ENCODE measurements at regions not wholly inside any gene's neighbourhood (a gene's known extent, or its start where the extent isn't known, plus 50 kb on each side); places are given as distances from the start of the nearest gene placed in this dataset.
"Not testable (repeated sequence)": the region's sequence is repeated elsewhere in the genome, so short reads cannot be mapped to it uniquely, and the experiment has no call there.

- DNase-seq (ENCODE audit: insufficient read length, low spot score), result not testable (repeated sequence)
- peak; percentile 63 for FAIRE-seq
Measured at GRCh38 chr2:95762023-95763021, 170.5 kb downstream of the TRIM43 start.

DNA sequence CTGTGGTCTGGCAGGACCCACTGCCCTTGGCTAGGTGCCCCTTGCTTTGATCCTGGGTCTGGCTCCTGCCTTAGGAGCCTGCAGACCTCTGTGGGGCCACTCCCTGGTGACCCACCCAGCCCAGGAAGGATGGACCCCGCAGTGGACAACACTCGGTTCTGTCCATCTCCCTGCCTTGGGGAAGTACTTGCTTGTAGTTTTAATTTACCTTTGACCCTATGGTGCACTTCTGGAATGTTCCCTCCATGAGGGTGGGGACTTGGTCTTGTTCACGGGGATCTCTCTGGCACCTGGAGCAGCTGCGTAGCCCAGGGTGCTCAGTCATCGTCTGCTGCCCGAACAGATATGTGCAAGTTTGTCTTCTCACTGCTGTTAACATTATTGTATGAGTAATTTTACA, 171.3 kb downstream of the TRIM43 start:
- not testable (repeated sequence) for FAIRE-seq; DNase-seq (ENCODE audit: insufficient read length, low spot score)

DNA sequence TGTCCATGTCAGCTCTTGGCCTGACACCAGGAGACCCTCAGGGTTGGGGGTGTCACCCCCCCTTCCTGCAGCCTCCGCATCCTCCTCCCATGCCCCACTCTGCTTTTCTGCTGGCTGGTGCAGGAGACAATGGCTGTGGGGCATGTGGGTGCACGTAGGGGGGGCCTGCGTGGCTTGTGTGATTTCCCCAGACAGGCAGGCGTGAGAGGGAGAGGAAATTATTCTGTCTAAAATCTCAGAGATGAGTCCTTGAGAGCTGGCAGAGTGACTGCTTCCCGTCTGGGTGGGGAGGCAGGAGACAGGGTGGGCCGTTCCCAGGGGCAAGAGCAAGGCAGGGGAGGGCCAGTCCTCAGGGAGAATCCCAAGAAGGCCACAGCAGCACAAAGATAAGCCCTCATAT, 173.2 kb downstream of the TRIM43 start:
- FAIRE-seq; DNase-seq (ENCODE audit: insufficient read length, low spot score): not testable (repeated sequence)

DNA sequence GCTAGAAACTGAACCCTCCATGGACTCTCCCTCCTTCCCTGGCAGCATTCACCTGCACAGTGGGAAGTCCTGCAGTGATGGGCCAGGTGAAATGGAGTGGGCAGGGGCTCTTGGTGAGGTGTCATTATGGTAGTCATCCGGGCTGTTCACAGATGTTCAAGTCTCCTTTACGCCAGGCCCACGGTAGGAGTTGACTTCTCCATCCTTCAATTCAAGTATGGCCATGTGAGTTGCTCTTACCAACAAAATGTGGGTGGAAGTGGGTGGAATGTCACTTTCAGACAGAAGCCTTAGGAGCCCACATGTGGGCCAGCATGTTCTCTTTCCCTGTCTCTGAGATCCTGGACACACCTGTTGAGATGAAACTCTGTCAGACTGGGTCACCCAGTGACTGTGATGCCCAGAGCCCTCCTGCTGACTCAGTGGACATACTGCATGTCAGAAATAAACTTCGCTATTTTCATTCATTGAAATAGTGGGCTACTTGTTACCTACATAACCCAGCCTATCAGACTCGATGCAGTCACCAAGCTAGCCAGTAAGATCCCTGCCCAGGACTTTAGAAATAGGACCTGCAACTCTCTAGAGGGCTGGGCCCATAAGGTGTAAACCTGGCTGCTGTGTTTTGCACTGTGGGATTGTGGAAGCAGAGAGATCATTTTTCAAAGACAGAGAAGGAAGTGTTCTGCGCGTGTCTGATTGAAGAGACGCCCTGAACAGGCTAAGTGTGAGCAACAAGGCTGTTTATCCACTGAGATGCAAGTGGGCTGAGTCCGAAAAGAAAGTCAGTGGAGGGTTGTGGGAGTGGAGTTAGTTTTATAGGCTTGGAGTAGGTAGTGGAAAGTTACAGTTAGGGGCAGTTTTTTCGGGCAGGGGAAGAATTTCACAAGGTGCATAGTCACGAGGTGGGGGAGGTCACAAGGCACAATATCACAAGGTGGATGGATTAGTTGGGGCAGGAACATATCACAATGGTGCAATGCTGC, 174.4 kb downstream of the TRIM43 start:
- DNase-seq (ENCODE audit: insufficient read length, low spot score); FAIRE-seq: not testable (repeated sequence)

DNA sequence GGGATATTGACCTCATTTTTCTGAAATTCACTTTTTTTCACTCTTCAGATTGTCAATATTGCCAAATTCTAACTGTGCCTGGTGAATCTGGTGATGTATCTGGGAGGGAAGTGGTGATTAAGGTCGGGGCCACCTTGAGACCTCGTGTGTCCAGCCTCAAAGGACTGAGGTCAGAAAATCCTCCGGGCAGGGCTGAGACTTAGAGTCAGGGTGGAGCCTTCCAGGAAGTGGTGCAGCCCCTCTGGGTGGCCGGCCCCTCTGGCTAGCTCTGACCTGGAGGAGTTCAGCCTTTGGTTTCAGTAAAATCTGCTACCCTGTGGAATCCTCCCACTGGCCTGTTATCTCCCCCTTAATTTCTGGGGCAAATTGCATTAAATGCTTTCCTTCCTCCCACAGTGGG, 175.7 kb downstream of the TRIM43 start:
- FAIRE-seq, result not testable (repeated sequence)

GRCh38 chr2:95767950-95768349, 176.1 kb downstream of the TRIM43 start:
- not testable (repeated sequence) for DNase-seq (ENCODE audit: insufficient read length, low spot score); FAIRE-seq

More for the DNA sequence above, 175.7 kb downstream of the TRIM43 start:
- not testable (repeated sequence) for DNase-seq (ENCODE audit: insufficient read length, low spot score)

DNA sequence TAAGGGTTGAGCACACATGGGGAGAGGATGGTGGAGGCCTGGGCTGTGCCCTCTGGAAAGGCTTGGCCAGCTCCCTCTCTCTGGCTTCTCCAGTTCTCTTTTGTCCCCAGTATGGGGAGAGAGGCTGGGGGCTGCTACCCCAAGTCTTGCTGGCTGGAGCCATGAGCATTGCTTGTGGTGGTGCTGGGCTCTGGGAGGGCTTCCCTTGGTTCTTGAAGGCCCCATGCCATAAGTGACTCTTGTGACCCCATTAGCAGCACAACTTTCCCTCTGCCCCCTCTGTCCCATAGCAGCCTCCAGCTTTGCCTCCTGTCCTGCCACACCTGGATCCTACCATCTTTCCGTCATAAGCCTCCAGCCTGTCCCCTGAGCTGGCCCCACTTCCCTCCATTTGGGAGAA, 177.5 kb downstream of the TRIM43 start:
- not testable (repeated sequence) for DNase-seq (ENCODE audit: insufficient read length, low spot score); FAIRE-seq

DNA sequence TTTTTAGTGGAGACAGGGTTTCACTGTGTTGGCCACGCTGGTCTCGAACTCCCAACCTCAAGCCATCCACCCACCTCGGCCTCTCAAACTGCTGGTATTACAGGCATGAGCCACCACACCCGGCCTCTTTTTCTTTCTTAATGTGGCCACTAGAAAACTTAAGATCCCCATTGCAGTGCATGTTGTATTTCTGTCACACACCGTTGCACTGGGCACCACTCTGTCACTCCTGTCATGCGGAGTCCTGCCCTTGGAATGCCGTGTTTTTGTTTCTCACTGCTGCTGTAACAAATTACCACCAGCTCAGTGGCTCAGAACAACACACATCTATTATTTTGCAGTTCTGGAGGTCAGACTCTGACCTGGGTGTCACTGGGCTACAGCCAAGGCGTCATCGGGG, 178.9 kb downstream of the TRIM43 start:
- DNase-seq (ENCODE audit: insufficient read length, low spot score); FAIRE-seq: not testable (repeated sequence)

GRCh38 chr2:95774322-95775192, 182.8 kb downstream of the TRIM43 start:
- not testable (repeated sequence) for DNase-seq (ENCODE audit: insufficient read length, low spot score); FAIRE-seq

DNA sequence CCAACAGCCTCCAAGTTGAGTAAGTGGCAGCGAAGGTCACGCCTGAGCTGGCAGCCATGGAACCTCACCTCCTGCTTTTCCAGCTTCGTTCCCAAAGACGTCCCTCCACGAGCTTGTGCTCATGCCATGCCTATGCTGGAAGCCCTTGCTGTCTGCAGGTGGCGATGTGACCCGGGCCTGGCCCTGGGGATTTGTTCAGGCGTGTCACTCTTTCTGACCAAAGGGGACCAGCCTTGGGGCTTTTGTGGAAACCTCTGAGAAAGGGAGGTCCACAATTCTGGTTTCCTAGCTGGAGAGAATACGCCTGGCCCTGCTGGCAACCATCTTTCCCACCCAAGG, 183.4 kb downstream of the TRIM43 start:
- DNase-seq (ENCODE audit: insufficient read length, low spot score); FAIRE-seq: not testable (repeated sequence)
